OCI-LY1 (cell line): ENCODE measurements at regions not wholly inside any gene's neighbourhood (a gene's known extent, or its start where the extent isn't known, plus 50 kb on each side); places are given as distances from the start of the nearest gene placed in this dataset.

ENCODE experiments used
- H2AFZ ChIP-seq: fragments of 200-600 bp; sonication (generic), shearing (Covaris generic); 2 replicates; pipeline ENCODE4 v1.6.0; 2014; ENCODE audit warnings: antibody characterized with exemption, mild to moderate bottlenecking, low read length
- H3F3A ChIP-seq: fragments of 200-600 bp; sonication (generic), shearing (Covaris generic); 2 replicates; pipeline ENCODE4 v1.6.0; 2014; ENCODE audit warnings: mild to moderate bottlenecking, antibody characterized with exemption, low read length, moderate library complexity; ENCODE audit not compliant: insufficient read depth
- H3K27ac ChIP-seq: fragments of 200-600 bp; sonication (generic); 2 replicates; pipeline ENCODE4 v1.5.1; 2014; ENCODE audit warnings: low read length, mixed run types, mild to moderate bottlenecking, low read depth; ENCODE audit not compliant: poor library complexity, severe bottlenecking
- H3K27me3 ChIP-seq: fragments of 200-600 bp; sonication (generic); 2 replicates; pipeline ENCODE4 v1.6.0; 2014; ENCODE audit warnings: antibody characterized with exemption, mild to moderate bottlenecking, low read length, moderate library complexity; ENCODE audit not compliant: insufficient read depth
- H3K36me3 ChIP-seq: fragments of 200-600 bp; sonication (generic); 2 replicates; pipeline ENCODE4 v1.6.1; 2014; ENCODE audit warnings: mild to moderate bottlenecking, antibody characterized with exemption, low read length, moderate library complexity, mixed read lengths; ENCODE audit not compliant: insufficient read depth
- H3K4me1 ChIP-seq: fragments of 200-600 bp; sonication (generic); 2 replicates; pipeline ENCODE4 v1.5.1; 2014; ENCODE audit warnings: mild to moderate bottlenecking, low read length, moderate library complexity; ENCODE audit not compliant: insufficient read depth, severe bottlenecking
- H3K4me2 ChIP-seq: fragments of 200-600 bp; sonication (generic), shearing (Covaris generic); 2 replicates; pipeline ENCODE4 v1.6.1; 2014; ENCODE audit warnings: low read length
- H3K4me3 ChIP-seq: fragments of 200-600 bp; sonication (generic); 2 replicates; pipeline ENCODE4 v1.5.1; 2014; ENCODE audit warnings: low read length, low read depth, mild to moderate bottlenecking, mixed read lengths; ENCODE audit not compliant: poor library complexity, severe bottlenecking
- H3K79me2 ChIP-seq: fragments of 200-600 bp; shearing (Covaris generic); 2 replicates; pipeline ENCODE4 v1.6.1; 2016; ENCODE audit warnings: mixed run types, low read length, mixed read lengths; ENCODE audit not compliant: insufficient read depth
- H3K9ac ChIP-seq: fragments of 200-600 bp; sonication (generic), shearing (Covaris generic); 2 replicates; pipeline ENCODE4 v1.6.1; 2014; ENCODE audit warnings: mild to moderate bottlenecking, low read length, mixed read lengths
- H3K9me2 ChIP-seq: fragments of 200-600 bp; sonication (generic), shearing (Covaris generic); 2 replicates; pipeline ENCODE4 v1.6.1; 2014; ENCODE audit warnings: low read depth, mild to moderate bottlenecking, low read length, mixed read lengths
- H3K9me3 ChIP-seq: fragments of 200-600 bp; shearing (Covaris generic); 2 replicates; pipeline ENCODE4 v1.6.1; 2014; ENCODE audit warnings: low read length, mixed read lengths
- H4K20me1 ChIP-seq: fragments of 200-600 bp; sonication (generic), shearing (Covaris generic); 2 replicates; pipeline ENCODE4 v1.6.0; 2016; ENCODE audit warnings: mild to moderate bottlenecking, low read length; ENCODE audit not compliant: insufficient read depth
- EZH2 ChIP-seq: fragments of 200-600 bp; sonication (generic), shearing (Covaris generic); IDR thresholded peaks from 2 replicates; pipeline ENCODE4 v1.8.0; 2017; ENCODE audit warnings: borderline replicate concordance, mixed run types, mild to moderate bottlenecking, antibody characterized with exemption, low read length, moderate library complexity, mixed read lengths
- TF ChIP-seq, protein P1 (sequence below): fragments of 200-600 bp; sonication (generic), shearing (Covaris generic); IDR thresholded peaks from 2 replicates; pipeline ENCODE4 v1.5.1; 2017; ENCODE audit warnings: mild to moderate bottlenecking, antibody characterized with exemption, low read length, moderate library complexity, mixed read lengths

DNA sequence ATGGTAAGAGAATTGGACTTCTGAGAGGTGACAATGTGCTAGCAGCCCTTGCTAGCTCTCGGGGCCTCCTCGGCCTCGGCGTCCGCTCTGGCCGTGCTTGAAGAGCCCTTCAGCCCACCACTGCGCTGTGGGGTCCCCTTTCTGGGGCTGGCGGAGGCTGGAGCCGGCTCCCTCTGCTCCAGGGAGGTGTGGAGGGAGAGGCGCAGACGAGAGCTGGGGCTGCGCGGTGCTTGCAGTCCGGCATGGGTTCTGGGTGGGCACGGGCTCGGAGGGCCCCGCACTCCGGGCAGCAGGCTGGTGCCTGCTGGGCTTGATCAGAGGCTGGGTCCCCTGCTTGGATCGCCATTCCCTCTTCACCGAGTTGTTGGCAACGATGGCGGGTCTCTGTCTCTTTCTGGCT, 226.4 kb upstream of the AMIGO2 start:
- Histone ChIP-seq H3K36me3 (no peaks in the 10 kb centered on the region), H3K4me1 (peaks cover 45% of the 10 kb centered on the region)

GRCh38 chr12:47305464-47305863, 225.7 kb upstream of the AMIGO2 start:
- Histone ChIP-seq H3K4me1 (peaks cover 45% of the 10 kb centered on the region), H3K9me2 (no peaks in the 10 kb centered on the region)

More for the DNA sequence above, 226.4 kb upstream of the AMIGO2 start:
- Histone ChIP-seq H3K79me2 (no peaks in the 10 kb centered on the region), H3K27me3 (no peaks in the 10 kb centered on the region), H4K20me1 (no peaks in the 10 kb centered on the region), H3K9me3 (no peaks in the 10 kb centered on the region), H3K4me3 (no peak overlapping the region), H3K9ac (no peak overlapping the region), H3K4me2 (no peak overlapping the region), H3F3A (no peaks in the 10 kb centered on the region), H3K27ac (no peak overlapping the region), H2AFZ (no peak overlapping the region), H3K9me2 (no peaks in the 10 kb centered on the region)
- TF ChIP-seq, protein P1, sequence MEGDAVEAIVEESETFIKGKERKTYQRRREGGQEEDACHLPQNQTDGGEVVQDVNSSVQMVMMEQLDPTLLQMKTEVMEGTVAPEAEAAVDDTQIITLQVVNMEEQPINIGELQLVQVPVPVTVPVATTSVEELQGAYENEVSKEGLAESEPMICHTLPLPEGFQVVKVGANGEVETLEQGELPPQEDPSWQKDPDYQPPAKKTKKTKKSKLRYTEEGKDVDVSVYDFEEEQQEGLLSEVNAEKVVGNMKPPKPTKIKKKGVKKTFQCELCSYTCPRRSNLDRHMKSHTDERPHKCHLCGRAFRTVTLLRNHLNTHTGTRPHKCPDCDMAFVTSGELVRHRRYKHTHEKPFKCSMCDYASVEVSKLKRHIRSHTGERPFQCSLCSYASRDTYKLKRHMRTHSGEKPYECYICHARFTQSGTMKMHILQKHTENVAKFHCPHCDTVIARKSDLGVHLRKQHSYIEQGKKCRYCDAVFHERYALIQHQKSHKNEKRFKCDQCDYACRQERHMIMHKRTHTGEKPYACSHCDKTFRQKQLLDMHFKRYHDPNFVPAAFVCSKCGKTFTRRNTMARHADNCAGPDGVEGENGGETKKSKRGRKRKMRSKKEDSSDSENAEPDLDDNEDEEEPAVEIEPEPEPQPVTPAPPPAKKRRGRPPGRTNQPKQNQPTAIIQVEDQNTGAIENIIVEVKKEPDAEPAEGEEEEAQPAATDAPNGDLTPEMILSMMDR = no peak

GRCh38 chr12:47303995-47304560, 224.3 kb upstream of the AMIGO2 start:
- H3K27me3 ChIP-seq = no peaks in the 10 kb centered on the region
- H3F3A ChIP-seq = no peaks in the 10 kb centered on the region
- no peak overlapping the region for H3K4me3 ChIP-seq
- no peaks in the 10 kb centered on the region for H4K20me1 ChIP-seq
- H3K9me3 ChIP-seq = no peaks in the 10 kb centered on the region
- H2AFZ ChIP-seq = no peak overlapping the region
- peaks cover 53% of the 10 kb centered on the region for H3K4me1 ChIP-seq
- no peaks in the 10 kb centered on the region for H3K36me3 ChIP-seq
- H3K9me2 ChIP-seq = no peaks in the 10 kb centered on the region
- H3K79me2 ChIP-seq = no peaks in the 10 kb centered on the region
- H3K4me2 ChIP-seq = no peak overlapping the region
- no peak overlapping the region for H3K9ac ChIP-seq
- H3K27ac ChIP-seq = peak overlapping the region; percentile 93
- TF ChIP-seq, protein P1 = no peak
- no peak for TF ChIP-seq EZH2

More at GRCh38 chr12:47305464-47305863, 225.7 kb upstream of the AMIGO2 start:
- Histone ChIP-seq H3F3A (no peaks in the 10 kb centered on the region), H3K36me3 (no peaks in the 10 kb centered on the region), H3K27ac (no peak overlapping the region), H3K4me3 (no peak overlapping the region), H3K79me2 (no peaks in the 10 kb centered on the region), H3K9ac (no peak overlapping the region), H3K4me2 (no peak overlapping the region), H2AFZ (no peak overlapping the region), H3K9me3 (no peaks in the 10 kb centered on the region), H3K27me3 (no peaks in the 10 kb centered on the region), H4K20me1 (no peaks in the 10 kb centered on the region)
- TF ChIP-seq EZH2 = no peak
- TF ChIP-seq, protein P1 = no peak
